HUDEP-2 (cell line): ENCODE measurements at regions not wholly inside any gene's neighbourhood (a gene's known extent, or its start where the extent isn't known, plus 50 kb on each side); places are given as distances from the start of the nearest gene placed in this dataset.
"Not testable (repeated sequence)": the region's sequence is repeated elsewhere in the genome, so short reads cannot be mapped to it uniquely, and the experiment has no call there.

Source experiments
- DNase-seq, 76 experiments: peaks; one replicate each; lab custom pipeline; 2025; ENCODE audit not compliant: unreplicated experiment in 76 of 76; lab: John Stamatoyannopoulos, UW

DNA sequence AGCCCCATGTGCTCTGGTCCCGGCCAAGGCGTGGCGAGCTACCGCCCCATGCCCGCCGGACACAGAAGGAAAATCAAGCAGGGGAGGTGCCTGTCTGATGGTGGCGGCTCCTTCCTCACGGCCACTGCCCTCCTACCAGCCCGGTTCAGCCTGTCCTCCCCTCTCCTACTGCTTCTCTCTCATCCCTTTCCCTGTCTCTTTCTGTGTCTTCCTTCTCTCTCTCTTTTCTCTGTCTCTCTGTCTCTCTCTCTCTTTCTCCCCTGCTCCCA lies 279.1 kb downstream of the ASMT start:
- no peak for DNase-seq

DNA sequence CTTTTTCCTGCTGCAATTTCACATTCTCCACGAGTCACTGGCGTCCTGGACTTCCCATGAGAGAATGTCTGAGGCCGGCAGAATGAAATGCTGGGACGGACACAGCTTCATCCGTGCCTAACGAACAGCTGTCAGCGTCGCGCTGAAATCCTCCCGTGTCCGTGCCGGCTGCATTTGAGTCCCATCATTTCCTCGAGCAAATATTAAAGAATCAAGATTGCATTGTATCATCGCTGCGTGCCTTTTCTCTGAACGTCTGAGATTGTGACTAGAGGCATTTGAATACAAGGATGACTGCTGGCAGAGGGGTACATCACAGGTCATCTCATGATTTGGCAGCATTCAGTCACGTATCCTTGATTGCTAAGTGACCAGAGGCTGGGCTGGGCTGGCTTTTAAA lies 279.9 kb downstream of the ASMT start:
- DNase-seq, result no peak

DNA sequence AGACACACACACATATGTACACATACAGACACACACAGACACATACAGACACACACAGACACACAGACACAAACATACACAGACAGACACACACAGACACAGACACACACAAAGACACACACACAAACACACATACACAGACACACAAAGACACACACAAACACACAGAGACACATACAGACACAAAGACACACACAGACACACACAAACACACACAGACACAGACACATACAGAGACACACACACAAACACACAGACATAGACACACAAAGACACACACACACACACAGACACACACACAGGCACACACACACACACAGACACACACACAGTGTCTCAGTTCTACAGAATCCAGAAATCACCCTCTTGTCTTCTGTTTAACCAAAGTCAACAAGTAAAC lies 280.7 kb downstream of the ASMT start:
- no peak for DNase-seq

DNA sequence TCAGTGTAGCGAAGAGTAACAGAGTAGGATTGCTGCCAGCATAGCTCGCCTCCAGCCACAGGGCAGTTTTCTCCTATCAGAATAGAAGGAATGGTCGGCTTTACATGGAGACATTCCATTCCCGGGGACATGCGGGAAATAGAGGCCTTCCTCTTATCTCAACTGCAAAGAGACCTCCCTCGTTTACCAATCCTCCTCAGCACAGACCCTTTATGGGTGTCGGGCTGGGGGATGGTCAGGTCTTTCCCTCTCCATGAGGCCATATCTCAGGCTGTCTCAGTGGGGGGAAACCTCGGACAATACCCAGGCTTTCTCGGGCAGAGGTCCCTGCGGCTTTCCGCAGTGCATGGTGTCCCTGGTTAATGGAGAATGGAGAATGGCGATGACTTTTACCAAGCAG lies 285.0 kb downstream of the ASMT start:
- DNase-seq, result no peak

DNA sequence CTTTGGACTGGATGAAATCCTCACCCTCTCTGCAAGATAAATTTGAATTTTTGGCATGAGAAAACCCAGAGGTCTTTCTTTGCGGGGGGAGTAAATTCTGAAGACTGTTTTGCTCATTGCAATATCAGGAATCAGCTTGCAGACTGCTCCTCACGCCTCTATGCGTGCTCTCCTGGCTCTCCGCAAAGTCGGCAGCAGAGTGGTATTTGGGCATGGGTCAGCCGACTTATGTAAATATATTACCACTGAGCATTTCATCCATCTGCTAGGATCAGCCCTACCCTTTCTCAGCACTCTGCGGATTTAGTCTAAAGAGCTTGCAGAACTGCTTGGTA lies 288.0 kb downstream of the ASMT start:
- DNase-seq, result no peak

DNA sequence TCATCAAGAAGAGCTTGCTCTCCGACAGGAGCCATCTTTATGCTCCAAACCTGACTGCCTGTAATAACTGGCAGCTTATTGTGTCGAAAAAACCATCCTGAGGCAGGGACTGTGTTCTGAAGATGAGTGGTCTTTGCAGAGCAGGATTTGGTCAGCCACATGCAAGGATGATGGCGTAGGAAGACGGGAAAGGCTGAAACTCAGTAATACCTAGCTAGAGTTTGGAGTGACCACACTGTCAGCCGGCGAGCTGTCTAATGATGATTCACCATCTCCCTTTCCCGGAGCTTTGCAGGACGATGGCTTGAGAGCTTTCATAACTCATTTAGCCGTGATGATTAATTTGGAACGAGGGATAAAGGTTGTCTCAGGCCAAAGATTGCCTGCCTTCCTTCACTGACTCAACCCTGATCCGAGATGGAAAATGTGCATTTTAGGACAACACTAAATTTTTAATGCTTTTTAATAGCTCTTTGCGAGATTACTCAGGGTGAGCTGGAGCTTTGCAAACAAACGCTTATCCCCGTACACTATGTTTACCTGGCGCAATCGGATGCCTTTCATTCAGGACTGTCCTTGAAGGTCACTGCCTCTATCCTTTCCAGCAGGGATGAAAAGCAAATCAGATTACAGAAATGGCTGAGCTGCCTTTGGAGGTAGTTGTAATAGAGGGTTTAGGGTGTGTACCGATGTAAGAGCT lies 288.5 kb downstream of the ASMT start:
- DNase-seq, result no peak

DNA sequence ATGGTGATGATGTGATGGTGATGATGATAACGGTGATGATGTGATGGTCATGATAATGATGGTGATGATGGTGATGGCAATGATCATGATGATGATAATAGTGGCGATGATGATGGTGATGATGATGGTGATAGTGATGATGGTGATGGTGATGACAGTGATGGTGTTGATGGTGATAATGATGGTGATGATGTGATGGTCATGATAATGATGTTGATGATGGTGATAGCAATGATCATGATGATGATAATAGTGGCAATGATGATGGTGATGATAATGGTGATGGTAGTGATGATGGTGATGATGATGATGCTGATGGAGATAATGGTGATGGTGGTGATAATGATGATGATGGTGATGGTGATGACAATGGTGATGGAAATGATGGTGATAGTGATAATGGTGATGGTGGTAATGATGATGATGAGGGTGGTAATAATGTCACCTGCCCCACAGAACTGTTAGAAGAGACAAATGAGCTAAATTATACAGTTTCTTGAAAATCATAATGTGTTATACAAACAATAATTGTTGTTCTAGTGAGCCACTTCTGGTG lies 289.9 kb downstream of the ASMT start:
- no peak for DNase-seq

DNA sequence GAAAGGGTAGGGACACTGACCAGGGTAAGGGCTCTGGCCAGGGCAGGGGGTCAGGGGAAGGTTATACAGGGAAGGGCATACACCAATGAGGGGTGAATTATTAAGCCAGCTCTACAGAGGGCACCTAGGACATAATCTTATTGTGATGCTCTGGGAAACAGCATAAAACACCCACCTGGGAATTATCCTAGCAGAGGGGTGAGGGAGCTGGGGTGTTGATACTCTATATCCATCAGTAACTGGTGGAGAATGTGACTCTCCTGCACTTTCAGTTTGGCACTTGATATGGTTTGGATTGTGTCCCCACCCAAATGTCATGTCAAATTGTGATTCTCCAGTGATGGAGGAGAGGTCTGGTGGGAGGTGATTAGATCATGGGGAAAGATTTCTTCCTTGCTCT lies 291.2 kb downstream of the ASMT start:
- no peak for DNase-seq

DNA sequence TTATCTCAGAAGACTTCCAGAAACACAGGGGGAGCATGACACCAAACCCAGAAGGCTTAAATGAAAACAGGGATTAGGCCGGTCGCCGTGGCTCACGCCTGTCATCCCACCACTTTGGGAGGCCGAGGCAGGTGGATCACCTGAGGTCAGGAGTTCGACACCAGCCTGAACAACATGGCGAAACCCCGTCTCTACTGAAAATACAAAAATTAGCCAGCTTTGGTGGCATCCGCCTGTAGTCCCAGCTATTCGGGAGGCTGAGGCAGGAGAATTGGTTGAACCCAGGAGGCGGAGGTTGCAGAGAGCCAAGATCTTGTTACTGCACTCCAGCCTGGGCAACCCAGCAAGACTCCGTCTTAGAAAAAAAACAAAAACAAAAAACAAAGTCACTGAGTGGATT lies 294.1 kb downstream of the ASMT start:
- not testable (repeated sequence) for DNase-seq

DNA sequence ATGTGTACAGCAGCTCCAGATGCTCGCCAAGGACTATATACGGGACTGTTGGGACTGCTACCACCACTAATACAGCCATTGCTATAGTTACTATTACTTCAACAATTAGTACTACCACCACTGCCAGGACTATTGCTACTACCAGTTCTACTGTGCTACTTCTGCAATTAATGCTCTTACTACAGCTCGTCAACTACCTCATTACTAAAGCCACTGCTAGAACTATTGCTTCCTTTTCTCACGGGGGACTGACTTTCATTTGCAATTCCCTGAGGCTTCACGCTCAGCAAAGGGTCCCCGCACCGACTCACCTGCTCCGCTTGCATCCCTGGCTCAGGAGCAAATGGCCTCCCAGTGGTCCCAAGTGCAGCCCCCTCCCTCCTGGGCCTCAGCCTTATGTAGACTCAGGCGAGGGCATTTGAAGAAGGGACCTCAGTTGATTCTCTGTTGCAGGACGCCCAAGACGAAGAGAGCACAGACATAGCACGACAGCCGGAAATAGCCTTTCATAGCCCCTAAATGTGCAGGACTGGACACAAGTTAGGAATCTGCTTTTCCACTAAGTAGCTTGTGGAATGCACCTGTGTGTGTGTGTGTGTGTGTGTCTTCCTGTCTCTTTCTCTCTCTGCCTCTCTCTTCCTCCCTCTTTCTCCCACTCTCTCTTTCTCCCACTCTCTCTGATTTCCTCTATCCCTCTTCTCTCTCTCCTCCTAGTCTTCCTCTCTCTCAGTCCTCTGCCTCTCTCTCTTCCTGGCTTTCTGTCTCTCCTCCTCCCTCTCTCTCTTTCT lies 294.8 kb downstream of the ASMT start:
- DNase-seq, result no peak

DNA sequence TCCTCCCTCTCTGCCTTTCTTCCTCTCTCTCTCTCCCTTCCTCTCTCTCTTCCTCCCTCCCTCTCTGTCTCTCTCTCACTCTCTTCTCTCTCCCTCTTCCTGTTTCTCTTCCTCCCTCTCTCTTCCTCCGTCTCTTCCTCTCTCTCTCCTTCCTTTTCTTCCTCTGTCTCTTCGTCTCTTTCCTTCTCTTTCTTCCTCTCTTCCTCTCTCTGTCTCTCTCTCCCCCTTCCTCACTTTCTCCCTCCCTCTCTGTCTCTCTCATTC lies 295.3 kb downstream of the ASMT start:
- DNase-seq, result no peak

DNA sequence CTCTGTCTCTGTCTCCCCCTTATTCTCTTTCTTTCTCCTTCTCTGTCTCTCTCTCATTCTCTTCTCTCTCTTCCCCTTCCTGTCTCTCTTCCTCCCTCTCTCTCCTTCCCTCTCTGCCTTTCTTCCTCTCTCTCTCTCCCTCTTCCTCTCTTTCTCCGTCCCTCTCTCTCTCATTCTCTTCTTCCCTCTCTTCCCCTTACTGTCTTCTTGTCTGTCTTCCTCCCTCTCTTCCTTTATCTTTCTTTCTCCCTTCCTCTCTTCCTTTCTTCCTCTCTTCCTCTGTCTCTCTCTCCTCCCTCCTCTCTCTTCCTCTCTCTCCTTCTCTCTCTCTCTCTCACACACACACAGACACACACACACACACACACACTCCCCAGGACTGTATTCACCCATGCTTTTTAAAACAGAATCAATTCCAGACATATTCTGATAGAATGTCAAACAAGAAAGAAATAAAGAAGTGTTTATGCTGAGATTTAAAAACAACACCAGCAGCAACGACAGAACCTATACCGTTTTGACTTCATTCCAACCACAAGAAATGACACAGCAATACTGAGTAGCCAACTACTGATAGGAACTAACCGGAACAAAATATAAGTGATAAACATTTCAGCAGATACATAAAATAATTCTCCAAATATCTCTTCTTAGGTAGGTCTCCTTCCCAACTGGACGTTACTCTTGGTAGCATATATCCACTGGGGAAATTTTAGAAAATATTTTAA lies 296.7 kb downstream of the ASMT start:
- DNase-seq, result no peak

DNA sequence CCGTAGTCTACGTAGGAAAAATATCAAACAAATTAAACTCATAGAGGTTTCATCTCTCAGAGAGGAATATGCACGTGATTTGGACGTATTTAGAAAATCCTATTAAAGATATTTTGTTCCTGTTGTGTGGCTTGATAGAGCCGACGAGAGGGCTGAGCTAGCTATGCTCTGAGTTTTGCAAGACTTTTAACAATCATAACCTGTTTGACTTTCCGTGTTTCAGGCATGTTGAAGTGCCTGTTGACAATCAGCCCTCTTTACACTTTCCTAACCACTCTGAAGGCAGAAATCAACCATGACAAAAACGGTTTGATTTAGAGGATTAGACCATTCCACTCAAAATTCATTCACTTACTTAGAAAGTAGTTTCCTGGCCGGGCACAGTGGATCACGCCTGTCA lies 297.3 kb downstream of the ASMT start:
- no peak for DNase-seq

DNA sequence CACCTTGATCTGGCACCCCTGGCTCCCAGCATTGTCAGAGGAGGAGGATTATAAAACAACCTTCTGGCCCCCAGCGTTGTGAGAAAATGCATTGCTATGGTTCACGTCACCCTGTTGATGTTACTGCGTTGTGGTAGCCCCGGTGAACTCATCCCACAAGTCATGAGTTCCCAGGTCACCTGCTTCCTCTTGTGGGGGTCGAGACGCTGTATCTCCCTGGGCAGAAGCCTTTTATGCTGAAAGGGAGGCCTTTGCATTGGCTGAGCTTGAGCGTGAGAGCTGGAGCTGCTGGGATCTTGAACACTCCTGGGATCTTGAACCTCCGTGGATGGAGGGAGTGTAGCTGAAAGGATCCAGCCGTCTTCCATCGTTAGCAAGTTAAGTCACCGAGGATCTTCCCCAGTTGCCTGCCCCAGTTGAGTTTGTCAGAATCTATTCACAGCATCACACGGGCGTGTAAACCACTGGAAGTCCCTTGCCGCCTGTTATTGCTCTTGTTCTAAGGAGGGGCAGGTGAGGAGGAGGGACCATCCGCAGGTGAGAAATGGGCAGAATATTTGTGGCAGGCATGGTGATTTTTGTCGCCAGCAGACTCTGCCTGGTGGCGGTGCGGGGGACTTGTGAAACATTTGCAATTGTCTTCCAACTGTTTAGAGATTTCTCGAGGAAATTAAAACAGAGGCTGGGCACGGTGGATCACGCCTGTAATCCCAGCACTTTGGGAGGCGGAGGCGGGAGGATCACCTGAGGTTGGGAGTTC lies 299.9 kb downstream of the ASMT start:
- DNase-seq, result peak in 2 of 76 experiments; percentile 1

DNA sequence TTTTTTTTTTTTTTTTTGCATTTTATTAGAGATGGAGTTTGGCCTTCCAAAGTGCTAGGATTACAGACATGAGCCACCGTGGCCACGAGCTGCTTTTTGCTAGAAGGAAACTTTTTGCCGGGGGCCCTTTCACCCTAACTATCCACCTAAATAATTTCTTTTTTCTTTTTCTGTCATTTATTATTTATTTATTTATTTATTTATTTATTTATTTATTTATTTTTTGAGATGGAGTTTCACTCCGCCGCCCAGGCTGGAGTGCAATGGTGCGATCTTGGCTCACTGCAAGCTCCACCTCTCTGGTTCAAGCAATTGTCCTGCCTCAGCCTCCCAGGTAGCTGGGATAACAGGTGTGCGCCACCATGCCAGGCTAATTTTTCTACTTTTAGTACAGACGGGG lies 303.9 kb downstream of the ASMT start:
- no peak for DNase-seq

DNA sequence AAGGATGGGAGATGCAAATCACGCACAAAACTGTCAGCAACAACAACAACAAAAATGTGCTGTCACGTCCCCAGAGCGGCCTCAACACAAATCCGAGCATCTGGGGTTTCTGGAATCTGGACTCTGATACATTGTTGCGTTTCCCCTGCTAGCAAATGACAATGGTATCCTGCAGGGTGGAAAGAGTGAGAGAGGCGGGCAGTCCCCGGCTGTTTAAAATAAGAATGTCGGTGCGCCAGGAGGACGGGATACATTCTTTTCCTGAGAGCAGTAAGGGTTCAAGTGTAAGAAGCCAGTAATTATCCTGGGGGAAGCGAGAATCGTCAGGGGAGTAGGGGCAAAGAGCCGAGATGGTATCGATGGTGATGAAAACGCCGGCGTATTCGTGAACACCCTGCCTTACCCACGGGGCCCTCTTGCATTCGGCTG lies 310.2 kb downstream of the ASMT start:
- DNase-seq, result no peak

DNA sequence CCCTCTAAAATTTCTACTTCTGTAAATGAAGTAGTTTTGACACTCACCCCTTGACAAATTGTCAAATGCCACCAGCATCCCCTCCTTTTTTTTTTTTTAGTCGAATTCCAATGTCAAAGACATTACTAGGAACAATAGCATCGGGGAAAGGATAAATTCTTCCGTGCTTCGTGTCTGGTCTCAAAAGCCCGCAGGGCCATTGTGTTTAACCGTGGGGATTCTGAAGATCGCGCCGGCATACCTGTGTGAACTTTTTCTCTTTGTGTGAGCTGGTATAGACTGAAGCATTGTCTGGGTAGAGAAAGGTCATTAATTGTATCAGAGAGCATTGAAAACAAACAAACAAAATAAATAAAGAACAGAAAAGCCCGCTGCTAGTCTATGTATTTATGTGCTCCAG lies 313.9 kb downstream of the ASMT start:
- DNase-seq, result no peak

DNA sequence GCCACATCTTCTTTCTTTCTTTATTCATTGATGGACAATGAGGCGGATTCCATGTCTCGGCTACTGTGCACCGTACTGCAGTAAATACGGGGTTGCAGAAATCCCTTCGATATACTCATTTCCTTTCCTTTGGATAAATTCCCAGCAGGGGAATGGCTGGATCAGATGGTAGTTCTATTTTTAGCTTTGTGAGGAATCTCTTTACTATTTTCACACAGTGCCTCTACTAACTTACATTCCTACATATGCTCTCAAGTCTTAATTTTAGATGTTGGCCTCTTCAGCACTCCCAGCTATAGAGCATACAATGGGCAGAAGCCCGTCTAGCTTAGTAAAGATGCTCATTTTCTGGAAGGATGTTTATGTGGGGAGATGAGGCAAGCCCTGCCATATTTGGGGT lies 317.4 kb downstream of the ASMT start:
- no peak for DNase-seq

DNA sequence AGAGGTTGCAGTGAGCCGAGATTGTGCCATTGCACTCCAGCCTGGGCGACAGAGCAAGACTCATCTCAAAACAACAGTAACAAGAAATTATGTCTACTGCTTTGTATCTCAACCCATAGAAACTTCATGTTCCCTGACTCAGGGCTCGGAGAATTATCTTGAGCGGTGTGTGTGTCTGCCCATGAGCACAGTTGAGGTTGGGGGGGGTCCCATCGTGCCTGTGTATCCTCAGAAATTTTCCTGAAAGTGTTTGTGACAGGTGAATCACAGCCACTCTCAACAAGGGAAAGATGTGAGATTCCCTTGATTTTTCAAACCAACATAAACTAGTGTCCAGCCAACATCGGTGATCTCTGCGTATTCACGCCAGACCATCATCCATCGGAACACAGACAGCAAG lies 319.1 kb downstream of the ASMT start:
- DNase-seq, result no peak

DNA sequence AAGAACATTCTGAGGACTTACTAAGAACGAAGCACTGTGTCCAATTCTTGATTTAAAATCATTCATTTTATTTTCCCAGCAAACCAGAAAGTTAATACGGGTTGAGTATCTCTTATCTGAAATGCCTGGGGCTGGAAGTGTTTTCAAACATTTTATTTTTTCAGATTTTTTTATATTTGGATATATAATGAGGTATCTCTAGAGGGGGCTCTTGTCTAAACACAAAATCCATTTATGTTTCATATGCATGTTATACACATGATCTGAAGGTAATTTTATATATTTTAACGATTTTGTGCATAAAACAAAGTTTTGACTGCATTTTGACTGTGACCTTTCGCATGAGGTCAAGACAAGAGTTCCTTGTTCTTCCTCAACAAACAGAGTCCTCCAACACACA lies 320.9 kb downstream of the ASMT start:
- DNase-seq, result no peak

DNA sequence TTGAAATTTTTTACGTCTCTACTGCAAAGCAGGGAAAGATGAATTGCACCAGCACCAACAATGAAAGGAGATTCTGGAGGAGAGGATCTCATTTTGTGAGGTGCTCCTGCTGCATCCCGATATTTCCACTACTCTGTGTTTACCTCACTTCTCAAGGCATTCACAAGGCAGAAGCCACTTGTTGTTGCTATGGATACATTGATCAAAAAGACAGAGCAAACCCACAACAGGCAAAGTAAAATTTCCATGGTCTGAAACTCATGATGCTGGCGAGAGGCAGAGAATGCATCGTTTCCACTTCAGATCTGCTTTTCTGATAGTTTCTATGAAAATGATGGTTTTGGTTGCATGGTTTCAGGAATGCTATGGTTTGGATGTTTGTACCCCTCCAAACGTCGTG lies 323.3 kb downstream of the ASMT start:
- DNase-seq, result no peak
